ENCODE measurements at regions not wholly inside any gene's neighbourhood (a gene's known extent, or its start where the extent isn't known, plus 50 kb on each side); places are given as distances from the start of the nearest gene placed in this dataset.

- DNase-seq: no peak
Measured at GRCh38 chr1:8203551-8203950, 114.4 kb upstream of the SLC45A1 start.

GRCh38 chr1:8203056-8203455 lies 114.9 kb upstream of the SLC45A1 start:
- DNase-seq: no peak

GRCh38 chr1:8202182-8202905 lies 115.6 kb upstream of the SLC45A1 start:
- DNase-seq: peak in 3 of 56 donors; percentile 5 to 11 (median 7)

- DNase-seq: no peak
Measured at GRCh38 chr1:8201331-8201861, 116.5 kb upstream of the SLC45A1 start.

GRCh38 chr1:8200317-8201115 lies 117.4 kb upstream of the SLC45A1 start:
- DNase-seq: no peak

GRCh38 chr1:8198522-8198921 lies 119.4 kb upstream of the SLC45A1 start:
- DNase-seq: no peak

GRCh38 chr1:8197493-8198282 lies 120.2 kb upstream of the SLC45A1 start:
- DNase-seq: peak in 1 of 56 donors; percentile 1

DNA sequence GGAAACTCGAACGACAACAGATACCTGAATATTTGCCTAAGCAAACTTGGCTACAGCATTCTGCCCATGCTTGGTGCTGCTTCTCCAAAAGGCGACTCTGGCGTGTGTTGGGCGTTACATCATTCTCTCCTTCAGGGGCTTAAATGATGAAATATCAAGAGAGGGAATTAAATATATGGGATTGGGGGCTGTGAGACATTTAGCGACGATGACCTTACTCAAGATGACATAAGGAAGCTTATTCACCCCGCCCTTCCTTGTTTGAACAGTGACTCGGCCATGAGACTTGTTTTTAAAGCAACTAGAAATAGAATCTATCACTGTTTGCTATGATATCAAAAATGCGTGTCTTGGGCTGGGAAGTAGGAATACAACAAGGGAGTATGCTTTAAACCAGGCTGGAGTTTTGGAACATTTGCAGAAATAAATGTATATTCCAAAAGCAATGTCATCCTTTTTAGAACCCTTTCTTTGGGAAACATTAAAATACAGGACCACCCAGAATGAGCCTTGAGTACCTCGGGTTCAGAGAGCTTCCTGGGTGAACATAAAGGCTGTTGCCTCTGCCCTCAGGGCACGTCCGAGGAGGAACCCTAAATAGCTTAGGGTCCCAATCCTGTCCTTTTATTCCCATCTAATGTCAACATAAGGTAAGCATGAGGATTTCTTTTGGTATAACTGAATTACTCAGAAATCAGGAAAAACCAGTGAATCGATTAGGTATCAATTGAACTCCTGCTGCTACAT lies 123.3 kb upstream of the SLC45A1 start:
- no peak for DNase-seq

DNA sequence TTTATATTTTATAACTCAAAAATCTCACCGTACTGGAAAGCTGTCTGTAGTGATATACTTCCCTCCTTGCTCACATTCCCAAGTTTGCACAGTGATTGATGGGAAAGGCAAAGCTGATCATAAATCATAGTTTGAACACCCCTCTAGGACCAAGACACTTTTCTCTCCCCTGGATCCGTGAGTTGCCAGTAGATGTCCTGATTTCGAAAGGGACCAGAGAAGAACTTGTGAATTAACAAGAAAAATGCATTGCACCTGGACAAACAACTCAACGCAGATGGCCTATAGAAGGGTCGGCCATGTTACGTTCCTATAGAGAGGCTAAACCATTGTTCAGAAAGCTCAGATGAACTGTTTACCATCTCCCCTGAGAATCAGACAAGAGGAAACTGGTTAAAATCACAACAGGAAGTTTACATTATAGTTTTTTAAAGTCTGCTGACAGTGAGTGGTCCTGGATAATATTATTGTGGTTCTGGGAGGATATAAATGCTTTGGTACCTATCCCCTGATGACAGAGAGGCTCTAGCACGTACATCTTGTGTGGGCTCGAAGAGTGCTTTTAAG lies 124.0 kb upstream of the SLC45A1 start:
- no peak for DNase-seq

GRCh38 chr1:8191474-8191873 lies 126.4 kb upstream of the SLC45A1 start:
- DNase-seq: no peak

- DNase-seq: no peak
Measured at GRCh38 chr1:8189931-8190483, 127.9 kb upstream of the SLC45A1 start.

- no peak for DNase-seq
Measured at GRCh38 chr1:8185400-8185799, 132.5 kb upstream of the SLC45A1 start.

DNA sequence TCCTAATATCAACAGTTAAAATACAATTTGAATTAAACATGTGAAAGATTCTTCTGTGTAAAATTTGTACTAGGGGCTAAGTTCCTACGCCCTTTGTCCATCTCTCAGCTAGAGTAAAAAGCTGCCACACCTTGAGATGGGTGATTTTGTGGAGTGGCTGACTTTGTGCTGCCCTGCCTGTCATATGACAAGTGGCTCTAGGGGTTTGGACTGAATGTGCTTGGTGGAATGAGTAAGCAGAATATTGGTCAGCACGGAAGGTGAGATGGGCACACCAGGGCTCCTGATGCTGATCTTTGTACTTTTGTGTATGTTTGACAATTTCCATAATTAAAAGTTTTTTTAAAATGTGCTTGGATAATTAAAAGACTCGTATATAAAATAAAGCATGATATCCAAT lies 133.6 kb upstream of the SLC45A1 start:
- no peak for DNase-seq

DNA sequence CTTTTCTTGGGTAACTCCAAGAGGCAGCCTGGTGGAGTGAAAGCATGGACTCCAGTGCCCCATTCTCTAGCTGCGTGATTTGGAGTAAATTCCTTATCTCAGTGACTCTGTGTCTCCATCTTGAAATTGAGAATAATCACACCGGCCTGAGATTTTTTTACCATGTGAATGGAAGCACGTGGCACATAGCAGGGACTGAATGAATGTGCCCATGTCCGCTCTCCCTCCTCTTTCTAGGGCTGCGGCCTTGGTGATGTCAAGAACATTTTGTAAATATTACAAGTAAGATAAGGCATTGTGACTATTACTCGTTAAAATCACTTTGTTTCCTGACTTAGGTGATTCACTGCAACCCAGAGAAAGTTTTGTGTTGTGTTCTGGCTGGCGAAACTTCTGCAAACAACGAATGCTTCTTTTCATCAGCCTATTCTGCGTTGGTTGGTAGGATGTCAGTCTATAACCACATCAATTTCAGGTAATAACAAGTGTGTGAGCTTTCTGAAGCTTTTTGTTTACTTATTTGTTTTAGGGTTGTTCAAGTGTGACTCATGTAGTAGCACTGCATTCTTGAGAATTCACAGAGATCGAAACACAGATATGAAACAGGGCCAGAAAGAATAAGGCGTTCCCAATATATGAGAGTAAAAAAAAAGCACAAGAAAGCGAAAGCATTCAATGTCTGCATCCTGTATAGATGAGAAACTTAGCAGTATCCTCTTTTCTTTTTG lies 135.7 kb upstream of the SLC45A1 start:
- no peak for DNase-seq

- DNase-seq: no peak
Measured at GRCh38 chr1:8179132-8179793, 138.7 kb upstream of the SLC45A1 start.

DNA sequence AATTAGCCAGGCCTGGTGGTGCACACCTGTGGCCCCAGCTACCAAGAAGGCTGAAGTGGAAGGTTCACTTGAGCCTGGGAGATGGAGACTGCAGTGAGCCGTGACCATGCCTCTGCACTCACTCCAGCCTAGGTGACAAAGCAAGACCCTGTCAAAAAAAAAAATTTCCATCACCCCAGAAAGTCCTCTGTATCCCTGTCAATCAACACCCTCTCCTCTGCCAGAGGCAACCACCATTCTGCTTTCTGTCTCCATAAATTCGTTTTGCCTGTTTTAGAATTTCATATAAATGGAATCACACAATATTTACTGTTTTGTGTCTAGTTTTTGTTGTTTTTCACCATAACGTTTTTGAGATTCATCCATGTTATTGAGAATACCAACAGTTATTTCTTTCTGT lies 141.6 kb upstream of the SLC45A1 start:
- DNase-seq: no peak

DNA sequence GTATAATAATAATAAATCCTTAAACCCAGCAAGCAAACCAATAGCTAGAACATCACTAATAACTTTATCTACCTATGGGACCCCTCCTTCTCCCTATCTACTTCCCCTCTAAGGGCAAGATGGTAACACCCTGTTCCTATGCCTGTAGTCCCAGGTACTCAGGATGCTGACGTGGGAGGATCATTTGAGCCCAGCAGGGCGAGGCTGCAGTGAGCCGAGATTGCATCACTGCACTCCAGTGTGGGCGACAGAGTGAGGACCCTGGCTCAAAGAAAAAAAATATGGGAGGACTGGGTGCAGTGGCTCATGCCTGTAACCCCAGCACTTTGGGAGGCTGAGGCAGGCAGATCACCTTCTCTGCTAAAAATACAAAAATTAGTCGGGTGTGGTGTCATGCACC lies 143.1 kb upstream of the SLC45A1 start:
- no peak for DNase-seq

- no peak for DNase-seq
Measured at GRCh38 chr1:8171751-8172464, 145.8 kb upstream of the ERRFI1 start.
